OCI-LY1 (cell line): ENCODE measurements at regions not wholly inside any gene's neighbourhood (a gene's known extent, or its start where the extent isn't known, plus 50 kb on each side); places are given as distances from the start of the nearest gene placed in this dataset.

Source experiments
- EZH2 ChIP-seq: fragments of 200-600 bp; sonication (generic), shearing (Covaris generic); IDR thresholded peaks from 2 replicates; pipeline ENCODE4 v1.8.0; 2017; ENCODE audit warnings: borderline replicate concordance, mixed run types, mild to moderate bottlenecking, antibody characterized with exemption, low read length, moderate library complexity, mixed read lengths
- TF ChIP-seq, protein P1 (sequence below): fragments of 200-600 bp; sonication (generic), shearing (Covaris generic); IDR thresholded peaks from 2 replicates; pipeline ENCODE4 v1.5.1; 2017; ENCODE audit warnings: mild to moderate bottlenecking, antibody characterized with exemption, low read length, moderate library complexity, mixed read lengths

DNA sequence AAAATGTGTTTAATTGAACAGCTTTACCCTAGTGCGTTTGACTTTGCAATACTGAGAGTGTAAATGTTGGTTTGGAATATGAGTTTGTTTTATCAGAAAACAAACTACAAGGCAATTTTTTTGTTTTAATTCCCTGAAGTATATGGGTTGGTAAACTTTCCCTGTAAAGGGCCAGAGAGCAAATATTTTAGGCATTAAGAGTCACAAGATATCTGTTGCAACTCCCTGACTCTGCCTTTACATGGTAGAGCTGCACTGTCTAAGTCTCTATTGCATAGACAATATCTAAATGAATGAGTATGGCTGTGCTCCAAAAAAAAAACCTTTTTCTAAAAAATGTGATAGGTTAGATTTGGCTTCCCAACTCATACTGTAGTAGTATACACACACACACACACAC lies 115.1 kb upstream of the PBX1 start:
- TF ChIP-seq, protein P1, sequence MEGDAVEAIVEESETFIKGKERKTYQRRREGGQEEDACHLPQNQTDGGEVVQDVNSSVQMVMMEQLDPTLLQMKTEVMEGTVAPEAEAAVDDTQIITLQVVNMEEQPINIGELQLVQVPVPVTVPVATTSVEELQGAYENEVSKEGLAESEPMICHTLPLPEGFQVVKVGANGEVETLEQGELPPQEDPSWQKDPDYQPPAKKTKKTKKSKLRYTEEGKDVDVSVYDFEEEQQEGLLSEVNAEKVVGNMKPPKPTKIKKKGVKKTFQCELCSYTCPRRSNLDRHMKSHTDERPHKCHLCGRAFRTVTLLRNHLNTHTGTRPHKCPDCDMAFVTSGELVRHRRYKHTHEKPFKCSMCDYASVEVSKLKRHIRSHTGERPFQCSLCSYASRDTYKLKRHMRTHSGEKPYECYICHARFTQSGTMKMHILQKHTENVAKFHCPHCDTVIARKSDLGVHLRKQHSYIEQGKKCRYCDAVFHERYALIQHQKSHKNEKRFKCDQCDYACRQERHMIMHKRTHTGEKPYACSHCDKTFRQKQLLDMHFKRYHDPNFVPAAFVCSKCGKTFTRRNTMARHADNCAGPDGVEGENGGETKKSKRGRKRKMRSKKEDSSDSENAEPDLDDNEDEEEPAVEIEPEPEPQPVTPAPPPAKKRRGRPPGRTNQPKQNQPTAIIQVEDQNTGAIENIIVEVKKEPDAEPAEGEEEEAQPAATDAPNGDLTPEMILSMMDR = no peak
- TF ChIP-seq EZH2 = no peak
